HG03039 (cell line): ENCODE measurements at regions not wholly inside any gene's neighbourhood (a gene's known extent, or its start where the extent isn't known, plus 50 kb on each side); places are given as distances from the start of the nearest gene placed in this dataset.
"Not testable (repeated sequence)": the region's sequence is repeated elsewhere in the genome, so short reads cannot be mapped to it uniquely, and the experiment has no call there.

Experiments used
- ATAC-seq: cut with Tn5 transposase; IDR thresholded peaks from one replicate; pipeline ENCODE4 v1.9.1; 2021; ENCODE audit warnings: mild to moderate bottlenecking, moderate library complexity; ENCODE audit not compliant: unreplicated experiment

GRCh38 chr13:46498650-46499049, 54.3 kb upstream of the LRCH1 start:
- ATAC-seq, result no peak

- ATAC-seq, result no peak
These were observed 56.9 kb upstream of the LRCH1 start for GRCh38 chr13:46496086-46496485.

GRCh38 chr13:46495651-46496050, 57.3 kb upstream of the LRCH1 start:
- no peak for ATAC-seq

GRCh38 chr13:46495066-46495465, 57.9 kb upstream of the LRCH1 start:
- ATAC-seq, result no peak

GRCh38 chr13:46492946-46493345, 60.0 kb upstream of the LRCH1 start:
- no peak for ATAC-seq

GRCh38 chr13:46491641-46492040, 61.3 kb upstream of the LRCH1 start:
- no peak for ATAC-seq

- not testable (repeated sequence) for ATAC-seq
These were observed 62.3 kb upstream of the LRCH1 start for GRCh38 chr13:46490713-46491112.

GRCh38 chr13:46490129-46490528, 62.8 kb upstream of the LRCH1 start:
- no peak for ATAC-seq

GRCh38 chr13:46489586-46490023, 63.4 kb upstream of the LRCH1 start:
- no peak for ATAC-seq

- no peak for ATAC-seq
These were observed 65.2 kb upstream of the LRCH1 start for GRCh38 chr13:46487748-46488147.

- ATAC-seq, result no peak
These were observed 66.7 kb upstream of the LRCH1 start for GRCh38 chr13:46486270-46486669.

- no peak for ATAC-seq
These were observed 68.4 kb upstream of the LRCH1 start for GRCh38 chr13:46484561-46484960.

GRCh38 chr13:46481166-46481565, 71.8 kb upstream of the LRCH1 start:
- ATAC-seq, result no peak

- no peak for ATAC-seq
These were observed 72.8 kb upstream of the LRCH1 start for GRCh38 chr13:46480131-46480530.

GRCh38 chr13:46479691-46480090, 73.3 kb upstream of the LRCH1 start:
- no peak for ATAC-seq

GRCh38 chr13:46479283-46479682, 73.7 kb upstream of the LRCH1 start:
- no peak for ATAC-seq

GRCh38 chr13:46478651-46479050, 74.3 kb upstream of the LRCH1 start:
- no peak for ATAC-seq

- ATAC-seq, result no peak
These were observed 76.8 kb upstream of the LRCH1 start for GRCh38 chr13:46476174-46476573.

- no peak for ATAC-seq
These were observed 77.4 kb upstream of the LRCH1 start for GRCh38 chr13:46475541-46475991.

GRCh38 chr13:46473806-46474205, 79.2 kb upstream of the LRCH1 start:
- no peak for ATAC-seq

GRCh38 chr13:46472384-46472783, 80.6 kb upstream of the LRCH1 start:
- no peak for ATAC-seq

- not testable (repeated sequence) for ATAC-seq
These were observed 82.6 kb upstream of the RUBCNL start for GRCh38 chr13:46469699-46470098.

- ATAC-seq, result no peak
These were observed 81.8 kb upstream of the RUBCNL start for GRCh38 chr13:46468570-46469463.
